ENCODE measurements at regions not wholly inside any gene's neighbourhood (a gene's known extent, or its start where the extent isn't known, plus 50 kb on each side); places are given as distances from the start of the nearest gene placed in this dataset.

DNA sequence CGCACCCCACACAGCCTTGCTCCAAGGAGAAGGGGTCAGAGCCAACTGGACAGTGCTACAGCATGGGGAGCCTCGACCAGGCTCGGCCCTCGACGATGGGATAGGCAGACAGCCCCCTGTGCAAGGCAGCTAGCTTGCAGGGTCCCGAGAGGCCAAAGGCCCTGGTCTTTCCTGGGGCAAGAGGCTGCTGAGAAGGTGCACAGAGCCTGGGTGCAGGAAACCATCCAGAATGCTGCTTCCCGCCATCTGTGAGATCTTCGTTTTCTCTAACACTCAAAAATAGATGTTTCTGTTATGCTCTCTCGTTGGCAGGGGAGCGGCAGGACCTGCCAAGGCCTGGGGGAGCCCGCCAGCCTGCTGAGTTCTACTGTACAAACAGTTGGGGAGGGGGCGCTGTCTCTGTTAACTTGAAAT is 168.0 kb upstream of the RTL1 start:
- no peak for TF ChIP-seq EZH2phosphoT487 (IDR thresholded peaks at IDR 0.05; ENCODE audit: insufficient read depth, low read depth)
- no peak for TF ChIP-seq EZH2 (IDR thresholded peaks at IDR 0.05; ENCODE audit: insufficient read depth, poor library complexity, severe bottlenecking)
